K562 (cell line): ENCODE measurements at regions not wholly inside any gene's neighbourhood (a gene's known extent, or its start where the extent isn't known, plus 50 kb on each side); places are given as distances from the start of the nearest gene placed in this dataset.
A peak's percentile ranks its signal among the peaks of the same experiment; 100 is the strongest.

Source experiments
- CBFA2T2 ChIP-seq: fragments of 450-650 bp; conservative IDR thresholded peaks from 2 replicates; pipeline ENCODE4 v1.6.1; 2017; ENCODE audit warnings: mild to moderate bottlenecking
- CSDE1 ChIP-seq, 2 experiments: fragments of 450-650 bp; IDR thresholded peaks; 2 replicates each; pipeline ENCODE4 v1.6.1; 2016; ENCODE audit warnings: mild to moderate bottlenecking in 1 of 2
- DNMT1 ChIP-seq: fragments of 450-650 bp; IDR thresholded peaks from 2 replicates; pipeline ENCODE4 v1.6.1; 2016; ENCODE audit warnings: antibody characterized with exemption, mild to moderate bottlenecking
- E2F5 ChIP-seq: sonication (generic); formaldehyde crosslinking; IDR thresholded peaks from 2 replicates; pipeline ENCODE4 v1.8.0; 2022; ENCODE audit warnings: mild to moderate bottlenecking, missing genetic modification reagents
- KAT8 ChIP-seq: fragments of 450-650 bp; IDR thresholded peaks from 2 replicates; pipeline ENCODE4 v1.6.1; 2016; ENCODE audit warnings: low read depth, mild to moderate bottlenecking
- MAZ ChIP-seq, 2 experiments: fragments of 450-650 bp in 1 of 2; sonication (generic) in 1 of 2; formaldehyde crosslinking; IDR thresholded peaks in 1 of 2; conservative IDR thresholded peaks in 1 of 2; 2 replicates each; pipeline versions ENCODE4 v1.4.0 to v1.5.0; 2020; ENCODE audit warnings: mild to moderate bottlenecking in 1 of 2, missing genetic modification reagents in 1 of 2
- MED1 ChIP-seq: sonication (generic); formaldehyde crosslinking; IDR thresholded peaks from 2 replicates; pipeline ENCODE4 v1.8.1; 2023; ENCODE audit warnings: missing genetic modification reagents, borderline replicate concordance
- MLLT1 ChIP-seq, 2 experiments: fragments of 450-650 bp; IDR thresholded peaks; 2 replicates each; pipeline ENCODE4 v1.6.1; 2016
- PKNOX1 ChIP-seq: fragments of 450-650 bp; IDR thresholded peaks from 2 replicates; pipeline ENCODE4 v1.6.1; 2016
- RFX5 ChIP-seq: IDR thresholded peaks from 2 replicates; pipeline ENCODE4 v1.6.1; 2011; ENCODE audit warnings: low read depth, mild to moderate bottlenecking, improper control_type of control experiment, low read length
- SFPQ ChIP-seq: fragments of 200-400 bp; formaldehyde crosslinking; IDR thresholded peaks from 2 replicates; pipeline ENCODE4 v1.6.1; 2017; ENCODE audit warnings: mild to moderate bottlenecking, low read depth, low read length, moderate library complexity
- TCFL5 ChIP-seq: fragments of 250-450 bp; sonication (Bioruptor Pico); conservative IDR thresholded peaks from 2 replicates; pipeline ENCODE4 v1.6.1; 2021; ENCODE audit warnings: mild to moderate bottlenecking, moderate library complexity, matching md5 sums
- THRA ChIP-seq: fragments of 450-650 bp; IDR thresholded peaks from 2 replicates; pipeline ENCODE4 v1.6.1; 2017; ENCODE audit warnings: mild to moderate bottlenecking, moderate library complexity
- U2AF2 ChIP-seq: fragments of 200-400 bp; formaldehyde crosslinking; optimal IDR thresholded peaks from 2 replicates; pipeline ENCODE3; 2017; ENCODE audit warnings: low read depth, mild to moderate bottlenecking, low read length
- UBTF ChIP-seq, 2 experiments: IDR thresholded peaks; 2 replicates each; pipeline ENCODE4 v1.6.1; 2012; ENCODE audit warnings: improper control_type of control experiment in 2 of 2, low read depth in 2 of 2, low read length in 2 of 2, borderline replicate concordance in 1 of 2
- ZBTB43 ChIP-seq: sonication (generic); formaldehyde crosslinking; IDR thresholded peaks from 2 replicates; pipeline ENCODE4 v1.8.0; 2023; ENCODE audit warnings: mild to moderate bottlenecking, missing genetic modification reagents
- ZFPM2 ChIP-seq: fragments of 250-450 bp; sonication (Bioruptor Pico); IDR thresholded peaks from 2 replicates; pipeline ENCODE4 v1.5.1; 2022; ENCODE audit warnings: mild to moderate bottlenecking
- ZKSCAN8 ChIP-seq: fragments of 200-800 bp; sonication (Bioruptor generic); IDR thresholded peaks from 2 replicates; pipeline ENCODE4 v1.6.1; 2016; ENCODE audit warnings: missing genetic modification characterization, missing compliant biosample characterization
- ZNF316 ChIP-seq: fragments of 450-650 bp; IDR thresholded peaks from 2 replicates; pipeline ENCODE4 v1.6.1; 2016

GRCh38 chr3:20890111-20890519 lies 704.1 kb upstream of the SGO1 start (continued):
- TF ChIP-seq ZBTB43 = no peak
- peak in 1 of 2 experiments; percentile 39; a peak in 1 of 4 replicates for TF ChIP-seq MAZ (CRISPR knock-in tag; conservative IDR thresholded peaks at IDR 0.05 in 1 of 2, IDR thresholded peaks at IDR 0.05 in 1 of 2)
- TF ChIP-seq MED1 (CRISPR knock-in tag) = no peak
- no peak for TF ChIP-seq THRA
- no peak for TF ChIP-seq ZKSCAN8 (CRISPR knock-in tag)
- TF ChIP-seq TCFL5 (CRISPR knock-in tag) = no peak
- no peak for TF ChIP-seq DNMT1
- no peak for TF ChIP-seq RFX5
- no peak for TF ChIP-seq U2AF2
- TF ChIP-seq MLLT1 (IDR thresholded peaks at IDR 0.05) = peak in 1 of 2 experiments; percentile 36; a peak in 1 of 4 replicates
- TF ChIP-seq PKNOX1 = peak; percentile 88
- TF ChIP-seq SFPQ = no peak
- TF ChIP-seq KAT8 = no peak
- TF ChIP-seq E2F5 (CRISPR knock-in tag) = no peak
- TF ChIP-seq CBFA2T2 = peak; percentile 87
- no peak for TF ChIP-seq CSDE1 (IDR thresholded peaks at IDR 0.05)
- 0 out of 2 replicates have a peak, but pooled peaks have one; percentile 24 for TF ChIP-seq ZNF316
- TF ChIP-seq UBTF (IDR thresholded peaks at IDR 0.05; ENCODE audit: borderline replicate concordance in 1 of 2, low read depth in 2 of 2, low read length in 2 of 2) = no peak
- TF ChIP-seq ZFPM2 = no peak
